ENCODE measurements at regions not wholly inside any gene's neighbourhood (a gene's known extent, or its start where the extent isn't known, plus 50 kb on each side); places are given as distances from the start of the nearest gene placed in this dataset.

DNA sequence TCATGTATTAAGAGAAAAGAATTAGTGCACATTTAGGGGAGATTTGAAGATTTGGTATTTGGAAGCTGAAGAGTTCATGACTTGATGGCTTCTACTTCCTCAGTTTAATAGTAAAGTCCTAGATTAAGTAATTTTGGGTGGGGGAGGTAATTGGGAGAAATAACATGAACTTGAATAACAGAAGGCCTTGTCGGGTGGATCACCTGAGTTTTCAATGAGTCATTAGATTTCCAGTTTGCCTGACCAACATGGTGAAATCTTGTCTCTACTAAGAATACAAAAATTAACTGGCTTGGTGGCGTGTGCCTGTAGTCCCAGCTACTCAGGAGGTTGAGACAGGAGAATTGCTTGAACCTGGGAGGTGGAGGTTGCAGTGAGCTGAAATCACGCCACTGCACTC lies 181.0 kb downstream of the GJA1 start:
- Histone ChIP-seq H3F3A (ENCODE audit: insufficient read depth, low read length, poor library complexity, severe bottlenecking) (no peaks in the 10 kb centered on the region), H4K20me1 (ENCODE audit: insufficient read depth) (no peaks in the 10 kb centered on the region), H3K4me2 (ENCODE audit: low read length) (no peak overlapping the region), H3K27me3 (ENCODE audit: insufficient read depth, low read depth, low read length) (no peaks in the 10 kb centered on the region), H3K79me2 (replicated peaks; ENCODE audit: insufficient read depth, low read length) (no peaks in the 10 kb centered on the region), H3K9ac (ENCODE audit: low read length) (no peak overlapping the region), H3K27ac (ENCODE audit: low read length) (no peak overlapping the region), H3K9me2 (ENCODE audit: insufficient read depth, low read length) (no peaks in the 10 kb centered on the region), H3K9me3 (ENCODE audit: low read length) (no peaks in the 10 kb centered on the region), H3K4me3 (ENCODE audit: low read length) (no peak overlapping the region), H3K36me3 (ENCODE audit: insufficient read depth, low read length) (no peaks in the 10 kb centered on the region), H2AFZ (ENCODE audit: low read depth, low read length) (no peak overlapping the region)
- TF ChIP-seq EP300 (conservative IDR thresholded peaks at IDR 0.05; ENCODE audit: poor library complexity, severe bottlenecking) (no peak), POLR2AphosphoS5 (IDR thresholded peaks at IDR 0.05) (no peak), RAD21 (conservative IDR thresholded peaks at IDR 0.05) (no peak), SMC3 (conservative IDR thresholded peaks at IDR 0.05; ENCODE audit: poor library complexity) (no peak), EZH2 (IDR thresholded peaks at IDR 0.05; ENCODE audit: borderline replicate concordance, insufficient read depth, low read length, poor library complexity, severe bottlenecking) (no peak), MXI1 (conservative IDR thresholded peaks at IDR 0.05; ENCODE audit: poor library complexity, severe bottlenecking) (no peak), TAF1 (IDR thresholded peaks at IDR 0.05; ENCODE audit: low read depth) (no peak)
- TF ChIP-seq, protein P1, sequence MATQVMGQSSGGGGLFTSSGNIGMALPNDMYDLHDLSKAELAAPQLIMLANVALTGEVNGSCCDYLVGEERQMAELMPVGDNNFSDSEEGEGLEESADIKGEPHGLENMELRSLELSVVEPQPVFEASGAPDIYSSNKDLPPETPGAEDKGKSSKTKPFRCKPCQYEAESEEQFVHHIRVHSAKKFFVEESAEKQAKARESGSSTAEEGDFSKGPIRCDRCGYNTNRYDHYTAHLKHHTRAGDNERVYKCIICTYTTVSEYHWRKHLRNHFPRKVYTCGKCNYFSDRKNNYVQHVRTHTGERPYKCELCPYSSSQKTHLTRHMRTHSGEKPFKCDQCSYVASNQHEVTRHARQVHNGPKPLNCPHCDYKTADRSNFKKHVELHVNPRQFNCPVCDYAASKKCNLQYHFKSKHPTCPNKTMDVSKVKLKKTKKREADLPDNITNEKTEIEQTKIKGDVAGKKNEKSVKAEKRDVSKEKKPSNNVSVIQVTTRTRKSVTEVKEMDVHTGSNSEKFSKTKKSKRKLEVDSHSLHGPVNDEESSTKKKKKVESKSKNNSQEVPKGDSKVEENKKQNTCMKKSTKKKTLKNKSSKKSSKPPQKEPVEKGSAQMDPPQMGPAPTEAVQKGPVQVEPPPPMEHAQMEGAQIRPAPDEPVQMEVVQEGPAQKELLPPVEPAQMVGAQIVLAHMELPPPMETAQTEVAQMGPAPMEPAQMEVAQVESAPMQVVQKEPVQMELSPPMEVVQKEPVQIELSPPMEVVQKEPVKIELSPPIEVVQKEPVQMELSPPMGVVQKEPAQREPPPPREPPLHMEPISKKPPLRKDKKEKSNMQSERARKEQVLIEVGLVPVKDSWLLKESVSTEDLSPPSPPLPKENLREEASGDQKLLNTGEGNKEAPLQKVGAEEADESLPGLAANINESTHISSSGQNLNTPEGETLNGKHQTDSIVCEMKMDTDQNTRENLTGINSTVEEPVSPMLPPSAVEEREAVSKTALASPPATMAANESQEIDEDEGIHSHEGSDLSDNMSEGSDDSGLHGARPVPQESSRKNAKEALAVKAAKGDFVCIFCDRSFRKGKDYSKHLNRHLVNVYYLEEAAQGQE (IDR thresholded peaks at IDR 0.05; ENCODE audit: borderline replicate concordance), result no peak
- TF ChIP-seq, protein P2, sequence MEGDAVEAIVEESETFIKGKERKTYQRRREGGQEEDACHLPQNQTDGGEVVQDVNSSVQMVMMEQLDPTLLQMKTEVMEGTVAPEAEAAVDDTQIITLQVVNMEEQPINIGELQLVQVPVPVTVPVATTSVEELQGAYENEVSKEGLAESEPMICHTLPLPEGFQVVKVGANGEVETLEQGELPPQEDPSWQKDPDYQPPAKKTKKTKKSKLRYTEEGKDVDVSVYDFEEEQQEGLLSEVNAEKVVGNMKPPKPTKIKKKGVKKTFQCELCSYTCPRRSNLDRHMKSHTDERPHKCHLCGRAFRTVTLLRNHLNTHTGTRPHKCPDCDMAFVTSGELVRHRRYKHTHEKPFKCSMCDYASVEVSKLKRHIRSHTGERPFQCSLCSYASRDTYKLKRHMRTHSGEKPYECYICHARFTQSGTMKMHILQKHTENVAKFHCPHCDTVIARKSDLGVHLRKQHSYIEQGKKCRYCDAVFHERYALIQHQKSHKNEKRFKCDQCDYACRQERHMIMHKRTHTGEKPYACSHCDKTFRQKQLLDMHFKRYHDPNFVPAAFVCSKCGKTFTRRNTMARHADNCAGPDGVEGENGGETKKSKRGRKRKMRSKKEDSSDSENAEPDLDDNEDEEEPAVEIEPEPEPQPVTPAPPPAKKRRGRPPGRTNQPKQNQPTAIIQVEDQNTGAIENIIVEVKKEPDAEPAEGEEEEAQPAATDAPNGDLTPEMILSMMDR (IDR thresholded peaks at IDR 0.05; ENCODE audit: poor library complexity, severe bottlenecking), result no peak

DNA sequence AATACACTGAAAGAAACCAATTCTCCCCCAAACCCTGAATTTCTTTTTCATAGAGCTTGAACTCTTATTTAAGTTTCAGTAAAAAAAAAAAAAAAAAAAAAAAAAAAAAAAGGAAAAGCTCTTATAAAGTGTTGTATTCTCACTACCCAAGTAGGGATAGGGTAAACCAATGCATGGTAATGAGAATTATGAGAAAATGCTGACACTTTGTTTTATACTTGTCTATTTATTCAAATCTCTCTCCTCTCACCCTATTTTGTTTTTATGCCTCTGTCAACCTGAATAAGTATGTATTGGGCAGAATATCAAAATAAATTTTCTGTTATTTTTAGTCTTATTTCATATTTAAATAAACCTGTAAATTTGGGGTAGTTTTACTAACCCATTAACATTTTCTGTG lies 181.9 kb downstream of the GJA1 start:
- H3K4me3 ChIP-seq (ENCODE audit: low read length), result no peak overlapping the region
- H4K20me1 ChIP-seq (ENCODE audit: insufficient read depth), result no peaks in the 10 kb centered on the region
- H3K27me3 ChIP-seq (ENCODE audit: insufficient read depth, low read depth, low read length), result no peaks in the 10 kb centered on the region
- H3K9ac ChIP-seq (ENCODE audit: low read length), result no peak overlapping the region
- no peak overlapping the region for H3K4me2 ChIP-seq (ENCODE audit: low read length)
- H3F3A ChIP-seq (ENCODE audit: insufficient read depth, low read length, poor library complexity, severe bottlenecking), result no peaks in the 10 kb centered on the region
- no peaks in the 10 kb centered on the region for H3K9me3 ChIP-seq (ENCODE audit: low read length)
- H3K9me2 ChIP-seq (ENCODE audit: insufficient read depth, low read length), result no peaks in the 10 kb centered on the region
- H3K27ac ChIP-seq (ENCODE audit: low read length), result no peak overlapping the region
- no peaks in the 10 kb centered on the region for H3K79me2 ChIP-seq (replicated peaks; ENCODE audit: insufficient read depth, low read length)
- TF ChIP-seq TAF1 (IDR thresholded peaks at IDR 0.05; ENCODE audit: low read depth) (no peak), MXI1 (conservative IDR thresholded peaks at IDR 0.05; ENCODE audit: poor library complexity, severe bottlenecking) (no peak), EP300 (conservative IDR thresholded peaks at IDR 0.05; ENCODE audit: poor library complexity, severe bottlenecking) (no peak), RAD21 (conservative IDR thresholded peaks at IDR 0.05) (no peak), POLR2AphosphoS5 (IDR thresholded peaks at IDR 0.05) (no peak), EZH2 (IDR thresholded peaks at IDR 0.05; ENCODE audit: borderline replicate concordance, insufficient read depth, low read length, poor library complexity, severe bottlenecking) (no peak), SMC3 (conservative IDR thresholded peaks at IDR 0.05; ENCODE audit: poor library complexity) (no peak)
- TF ChIP-seq, protein P2 (IDR thresholded peaks at IDR 0.05; ENCODE audit: poor library complexity, severe bottlenecking), result no peak
- TF ChIP-seq, protein P1 (IDR thresholded peaks at IDR 0.05; ENCODE audit: borderline replicate concordance), result no peak
- no peaks in the 10 kb centered on the region for H3K36me3 ChIP-seq (ENCODE audit: insufficient read depth, low read length)
- no peak overlapping the region for H2AFZ ChIP-seq (ENCODE audit: low read depth, low read length)
